Endothelial cell of umbilical vein (primary cell): ENCODE measurements at regions not wholly inside any gene's neighbourhood (a gene's known extent, or its start where the extent isn't known, plus 50 kb on each side); places are given as distances from the start of the nearest gene placed in this dataset.

Source experiments
- BruUV-seq: library from RNA; stranded (reverse); fragments of 400-500 nt; replicated peaks from 2 replicates; lab custom pipeline; 2021; lab: Mats Ljungman, UMichigan
- CTCF ChIA-PET: fragments of 300-600, 350-600 bp; sonication (Branson Sonifier 250); formaldehyde crosslinking; loops from one replicate; lab custom pipeline; 2021; ENCODE audit warnings: antibody characterized with exemption, inconsistent platforms; lab: Charles Lee
- POLR2A ChIA-PET: fragments of 300-600, 350-600 bp; sonication (Branson Sonifier 250); formaldehyde crosslinking; loops from one replicate; lab custom pipeline; 2021; ENCODE audit warnings: antibody characterized with exemption, inconsistent platforms; lab: Charles Lee
- DNase-seq: peaks from one replicate; pipeline ENCODE4 v3.0.0-alpha.2; 2011; ENCODE audit warnings: low read depth, low spot score
- FAIRE-seq: peaks from 2 replicates; lab custom pipeline; 2011; peaks lifted over from hg19 to GRCh38; lab: Jason Lieb, UNC
- H2AFZ ChIP-seq: 2 replicates; pipeline ENCODE4 v1.6.0; 2012; ENCODE audit warnings: low read depth, low read length, control low read depth, inconsistent platforms
- H3K27ac ChIP-seq: 2 replicates; pipeline ENCODE4 v1.5.1; 2011; ENCODE audit warnings: low read depth, mild to moderate bottlenecking, control low read depth, low read length, moderate library complexity; ENCODE audit not compliant: insufficient read depth
- H3K27me3 ChIP-seq, 2 experiments: 2 replicates each; pipeline versions ENCODE4 v1.6.0 to v1.6.1; 2011; ENCODE audit warnings: low read length in 2 of 2, mixed read lengths in 1 of 2; ENCODE audit not compliant: control insufficient read depth in 2 of 2, insufficient read depth in 2 of 2
- H3K36me3 ChIP-seq, 2 experiments: 2 replicates in 1 of 2; 3 replicates in 1 of 2; pipeline ENCODE4 v1.5.1; 2011; ENCODE audit warnings: low read length in 2 of 2, mild to moderate bottlenecking in 1 of 2, moderate library complexity in 1 of 2; ENCODE audit not compliant: control insufficient read depth in 2 of 2, insufficient read depth in 2 of 2; ENCODE audit errors: extremely low read depth in 1 of 2
- H3K4me1 ChIP-seq: 3 replicates; pipeline ENCODE4 v1.5.1; 2011; ENCODE audit warnings: mild to moderate bottlenecking, low read length; ENCODE audit not compliant: control insufficient read depth, insufficient read depth; ENCODE audit errors: extremely low read depth
- H3K4me2 ChIP-seq: 2 replicates; pipeline ENCODE4 v1.6.1; 2011; ENCODE audit warnings: low read length, control low read depth, mixed read lengths; ENCODE audit not compliant: insufficient read depth
- H3K4me3 ChIP-seq, 3 experiments: fragments of 200-600 bp in 1 of 3; sonication (generic), shearing (Covaris generic) in 1 of 3; replicated peaks in 1 of 3; 2 replicates each; pipeline ENCODE4 v1.5.1; 2011 to 2016; ENCODE audit warnings: control low read depth in 3 of 3, low read length in 3 of 3, mild to moderate bottlenecking in 2 of 3, inconsistent platforms in 1 of 3, low read depth in 1 of 3, moderate library complexity in 1 of 3; ENCODE audit not compliant: insufficient read depth in 1 of 3
- H3K79me2 ChIP-seq: 2 replicates; pipeline ENCODE4 v1.6.0; 2012; ENCODE audit warnings: low read length, inconsistent platforms; ENCODE audit not compliant: control insufficient read depth, insufficient read depth
- H3K9ac ChIP-seq: replicated peaks from 2 replicates; pipeline ENCODE3; 2011; ENCODE audit warnings: low read length, control low read depth; ENCODE audit not compliant: insufficient read depth; ENCODE audit errors: extremely low read depth
- H3K9me1 ChIP-seq: replicated peaks from 3 replicates; pipeline ENCODE4 v1.6.0; 2011; ENCODE audit warnings: mild to moderate bottlenecking, low read length; ENCODE audit not compliant: control insufficient read depth, insufficient read depth; ENCODE audit errors: extremely low read depth
- H3K9me3 ChIP-seq: replicated peaks from 2 replicates; pipeline ENCODE4 v1.5.1; 2012; ENCODE audit warnings: low read length, inconsistent platforms; ENCODE audit not compliant: control insufficient read depth, insufficient read depth
- H4K20me1 ChIP-seq: replicated peaks from 2 replicates; pipeline ENCODE3; 2011; ENCODE audit warnings: mild to moderate bottlenecking, low read length; ENCODE audit not compliant: control insufficient read depth, insufficient read depth; ENCODE audit errors: extremely low read depth
- CTCF ChIP-seq, 2 donors: IDR thresholded peaks; 1 replicate in 1 of 2; 2 replicates in 1 of 2; pipeline ENCODE4 v1.5.1; 2011; ENCODE audit warnings: low read length in 2 of 2, mild to moderate bottlenecking in 2 of 2, moderate library complexity in 2 of 2, control low read depth in 1 of 2, inconsistent platforms in 1 of 2, low read depth in 1 of 2; ENCODE audit not compliant: insufficient read depth in 1 of 2; ENCODE audit errors: extremely low read depth in 1 of 2
- EZH2 ChIP-seq: IDR thresholded peaks from 2 replicates; pipeline ENCODE4 v1.6.1; 2012; ENCODE audit warnings: borderline replicate concordance, low read depth, mild to moderate bottlenecking, moderate library complexity, low read length, inconsistent platforms; ENCODE audit not compliant: severe bottlenecking
- FOS ChIP-seq: IDR thresholded peaks from 2 replicates; pipeline ENCODE4 v1.6.1; 2011; ENCODE audit warnings: mild to moderate bottlenecking, low read length, moderate library complexity, borderline replicate concordance; ENCODE audit not compliant: insufficient read depth
- GATA2 ChIP-seq: IDR thresholded peaks from 2 replicates; pipeline ENCODE4 v1.7.0; 2011; ENCODE audit warnings: low read depth, mild to moderate bottlenecking, moderate library complexity, mixed read lengths, low read length; ENCODE audit not compliant: insufficient read length, insufficient read depth
- JUN ChIP-seq: IDR thresholded peaks from 2 replicates; pipeline ENCODE4 v1.6.1; 2011; ENCODE audit warnings: borderline replicate concordance, low read depth; ENCODE audit not compliant: insufficient read length, insufficient read depth
- MAX ChIP-seq: IDR thresholded peaks from 2 replicates; pipeline ENCODE4 v1.6.1; 2011; ENCODE audit not compliant: insufficient read depth, insufficient read length
- MYC ChIP-seq: IDR thresholded peaks from one replicate; pipeline ENCODE4 v1.6.1; 2011; ENCODE audit warnings: mild to moderate bottlenecking, low read depth, low read length
- POLR2A ChIP-seq: IDR thresholded peaks from 2 replicates; pipeline ENCODE4 v1.6.1; 2012; ENCODE audit warnings: low read depth, mild to moderate bottlenecking, control low read depth, low read length
- POLR2AphosphoS5 ChIP-seq: IDR thresholded peaks from 2 replicates; pipeline ENCODE4 v1.6.1; 2012; ENCODE audit warnings: low read depth, mild to moderate bottlenecking, control low read depth, low read length, moderate library complexity; ENCODE audit not compliant: insufficient read depth
- dilution Hi-C: fragments of 300-500 bp; cut with MboI; formaldehyde crosslinking; loops from one replicate; pipeline ENCODE4 v1.15.0; 2019; ENCODE audit warnings: low sequenced_read_pairs; ENCODE audit not compliant: extremely low pct_ligation_motif_present
- intact Hi-C: fragments of 100-400 bp; cut with micrococcal nuclease; formaldehyde crosslinking; loops from one replicate; pipeline ENCODE4 v1.10.0; 2022

- Histone ChIP-seq H2AFZ (no peak overlapping the region), H3K79me2 (no peaks in the 10 kb centered on the region), H3K4me1 (no peaks in the 10 kb centered on the region), H3K9me1 (no peaks in the 10 kb centered on the region), H3K36me3 (no peaks in the 10 kb centered on the region), H3K9ac (no peak overlapping the region), H3K4me2 (no peak overlapping the region), H4K20me1 (no peaks in the 10 kb centered on the region), H3K4me3 (no peak overlapping the region), H3K27ac (no peak overlapping the region), H3K9me3 (no peaks in the 10 kb centered on the region), H3K27me3 (no peaks in the 10 kb centered on the region)
- FAIRE-seq (no peak), DNase-seq (no peak)
- dilution Hi-C loops, result no loop called here
- ChIA-PET CTCF (interaction anchor here (0.9 to 1.5 kb wide), 3 partner anchors 21 to 101 kb away, joined by 3 to 4 read pairs (median 3); no protein-coding TSS in a partner anchor), POLR2A (no interaction called here)
- no TSS peak for BruUV-seq
- TF ChIP-seq POLR2A (no peak), POLR2AphosphoS5 (no peak), MAX (no peak), JUN (no peak), CTCF (IDR thresholded peaks at IDR 0.05; ENCODE audit: extremely low read depth in 1 of 2, insufficient read depth in 1 of 2, low read depth in 1 of 2, low read length in 2 of 2) (no peak), MYC (no peak), EZH2 (no peak), GATA2 (no peak), FOS (no peak)
- intact Hi-C loops, result no loop called here
These were observed 201.8 kb upstream of the AGR3 start for GRCh38 chr7:17083392-17084165.
